ENCODE measurements at regions not wholly inside any gene's neighbourhood (a gene's known extent, or its start where the extent isn't known, plus 50 kb on each side); places are given as distances from the start of the nearest gene placed in this dataset.

GRCh38 chr5:120994112-120994511 is 530.0 kb downstream of the PRR16 start:
- TF ChIP-seq CTCF (IDR thresholded peaks at IDR 0.05; ENCODE audit: control extremely low read depth, extremely low read depth, low read depth, missing control alignments), result no peak
- no peak for DNase-seq (ENCODE audit: extremely low spot score)
- ChIA-PET CTCF (no interaction called here), POLR2A (no interaction called here)

GRCh38 chr5:120999550-120999949 is 535.5 kb downstream of the PRR16 start:
- TF ChIP-seq CTCF (IDR thresholded peaks at IDR 0.05; ENCODE audit: control extremely low read depth, extremely low read depth, low read depth, missing control alignments), result no peak
- POLR2A ChIA-PET, result no interaction called here
- no peak for DNase-seq (ENCODE audit: extremely low spot score)
- CTCF ChIA-PET, result interaction anchor here (2.8 kb wide), 1 partner anchor 9 kb away, joined by 12 read pairs; no protein-coding TSS in a partner anchor

GRCh38 chr5:121006217-121006616 is 542.1 kb downstream of the PRR16 start:
- DNase-seq (ENCODE audit: extremely low spot score), result no peak
- ChIA-PET CTCF (no interaction called here), POLR2A (no interaction called here)
- TF ChIP-seq CTCF (IDR thresholded peaks at IDR 0.05; ENCODE audit: control extremely low read depth, extremely low read depth, low read depth, missing control alignments), result no peak

GRCh38 chr5:121008041-121008440 is 543.9 kb downstream of the PRR16 start:
- no peak for TF ChIP-seq CTCF (IDR thresholded peaks at IDR 0.05; ENCODE audit: control extremely low read depth, extremely low read depth, low read depth, missing control alignments)
- POLR2A ChIA-PET, result no interaction called here
- CTCF ChIA-PET, result interaction anchor here (0.8 to 3.1 kb wide), 3 partner anchors 8 to 14 kb away, joined by 3 to 12 read pairs (median 3); no protein-coding TSS in a partner anchor
- no peak for DNase-seq (ENCODE audit: extremely low spot score)

GRCh38 chr5:121009058-121009457 is 545.0 kb downstream of the PRR16 start:
- ChIA-PET CTCF (interaction anchor here (1.6 to 3.1 kb wide), 2 partner anchors 9 to 11 kb away, joined by 6 to 12 read pairs; no protein-coding TSS in a partner anchor), POLR2A (no interaction called here)
- TF ChIP-seq CTCF (IDR thresholded peaks at IDR 0.05; ENCODE audit: control extremely low read depth, extremely low read depth, low read depth, missing control alignments), result no peak
- no peak for DNase-seq (ENCODE audit: extremely low spot score)

GRCh38 chr5:121018004-121018403 is 553.9 kb downstream of the PRR16 start:
- no peak for DNase-seq (ENCODE audit: extremely low spot score)
- POLR2A ChIA-PET, result no interaction called here
- TF ChIP-seq CTCF (IDR thresholded peaks at IDR 0.05; ENCODE audit: control extremely low read depth, extremely low read depth, low read depth, missing control alignments), result no peak
- CTCF ChIA-PET, result interaction anchor here (1.1 kb wide), 1 partner anchor 8 kb away, joined by 3 read pairs; no protein-coding TSS in a partner anchor

GRCh38 chr5:121019106-121019505 is 555.0 kb downstream of the PRR16 start:
- no peak for TF ChIP-seq CTCF (IDR thresholded peaks at IDR 0.05; ENCODE audit: control extremely low read depth, extremely low read depth, low read depth, missing control alignments)
- POLR2A ChIA-PET, result no interaction called here
- CTCF ChIA-PET, result no interaction called here
- DNase-seq (ENCODE audit: extremely low spot score), result no peak

All from GM10248 (cell line).